Lower leg skin (tissue), 4 donors: ENCODE measurements at regions not wholly inside any gene's neighbourhood (a gene's known extent, or its start where the extent isn't known, plus 50 kb on each side); places are given as distances from the start of the nearest gene placed in this dataset.

Experiments used
- DNase-seq, 2 donors: peaks; one replicate each; pipeline ENCODE4 v3.0.0-alpha.2; 2019; ENCODE audit warnings: low spot score in 2 of 2
- H3K4me3 ChIP-seq: fragments of 200-600 bp; sonication (generic); 2 replicates; pipeline ENCODE4 v1.5.1; 2017; ENCODE audit warnings: mild to moderate bottlenecking, low read depth; ENCODE audit not compliant: poor library complexity, severe bottlenecking
- POLR2A ChIP-seq, 2 donors: fragments of 450-650 bp; IDR thresholded peaks; one replicate each; pipeline ENCODE4 v1.6.1; 2016 to 2017; ENCODE audit warnings: antibody characterized with exemption in 2 of 2, mild to moderate bottlenecking in 1 of 2, moderate library complexity in 1 of 2
- WGBS, 2 donors: methylation state at CpG; one replicate each; pipeline ENCODE4 v1.1.5; 2018; 5-methylcytosine and 5-hydroxymethylcytosine counted together
- intact Hi-C: fragments of 100-400 bp; cut with DNase I; formaldehyde crosslinking; loops from one replicate; pipeline ENCODE4 v1.15.0; 2023; ENCODE audit warnings: low total_unique reads
- TF ChIP-seq, protein P1 (sequence below), 3 donors: fragments of 450-650 bp; IDR thresholded peaks; one replicate each; pipeline ENCODE4 v1.5.1; 2016; ENCODE audit warnings: antibody characterized with exemption in 3 of 3, mild to moderate bottlenecking in 3 of 3, moderate library complexity in 2 of 3

DNA sequence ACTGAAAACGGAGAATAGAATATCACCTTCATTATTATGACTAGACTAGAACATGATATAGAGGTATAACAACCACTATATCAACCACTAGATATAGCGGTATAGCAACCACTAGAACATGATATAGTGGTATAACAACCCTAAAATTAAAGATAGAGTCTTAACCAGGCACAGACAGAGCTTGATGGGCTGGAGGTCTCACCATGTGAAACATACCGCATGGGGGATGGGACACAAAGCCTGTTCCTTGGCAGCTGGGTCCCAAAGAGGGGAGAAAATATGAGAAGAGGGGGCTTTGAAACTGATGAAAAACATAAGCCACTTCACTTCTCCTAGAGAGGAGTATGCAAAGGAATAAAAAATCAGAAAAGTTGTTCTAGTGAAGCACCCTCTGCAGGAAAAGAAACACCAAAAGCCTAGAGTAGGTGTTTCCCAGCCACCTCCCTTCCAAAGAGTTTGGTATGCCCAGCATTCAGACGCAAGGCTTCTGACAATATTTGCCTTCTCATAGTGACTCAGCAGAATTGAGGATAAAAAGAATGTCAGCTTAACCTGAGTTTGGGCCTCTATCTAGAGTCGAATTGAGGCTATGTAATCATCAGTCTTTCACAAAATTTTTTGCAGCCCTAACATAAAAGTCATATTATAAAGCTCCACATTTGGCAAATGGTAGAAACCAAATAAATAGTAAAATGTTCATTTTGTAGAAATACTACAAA lies 316.4 kb downstream of the NOVA1 start:
- TF ChIP-seq POLR2A (IDR thresholded peaks at IDR 0.05), result no peak
- TF ChIP-seq, protein P1, sequence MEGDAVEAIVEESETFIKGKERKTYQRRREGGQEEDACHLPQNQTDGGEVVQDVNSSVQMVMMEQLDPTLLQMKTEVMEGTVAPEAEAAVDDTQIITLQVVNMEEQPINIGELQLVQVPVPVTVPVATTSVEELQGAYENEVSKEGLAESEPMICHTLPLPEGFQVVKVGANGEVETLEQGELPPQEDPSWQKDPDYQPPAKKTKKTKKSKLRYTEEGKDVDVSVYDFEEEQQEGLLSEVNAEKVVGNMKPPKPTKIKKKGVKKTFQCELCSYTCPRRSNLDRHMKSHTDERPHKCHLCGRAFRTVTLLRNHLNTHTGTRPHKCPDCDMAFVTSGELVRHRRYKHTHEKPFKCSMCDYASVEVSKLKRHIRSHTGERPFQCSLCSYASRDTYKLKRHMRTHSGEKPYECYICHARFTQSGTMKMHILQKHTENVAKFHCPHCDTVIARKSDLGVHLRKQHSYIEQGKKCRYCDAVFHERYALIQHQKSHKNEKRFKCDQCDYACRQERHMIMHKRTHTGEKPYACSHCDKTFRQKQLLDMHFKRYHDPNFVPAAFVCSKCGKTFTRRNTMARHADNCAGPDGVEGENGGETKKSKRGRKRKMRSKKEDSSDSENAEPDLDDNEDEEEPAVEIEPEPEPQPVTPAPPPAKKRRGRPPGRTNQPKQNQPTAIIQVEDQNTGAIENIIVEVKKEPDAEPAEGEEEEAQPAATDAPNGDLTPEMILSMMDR (IDR thresholded peaks at IDR 0.05), result no peak
- 61 to 62% methylated on average over 5 of the region's 5 CpGs for WGBS, 2 donors
- no peak overlapping the region for H3K4me3 ChIP-seq
- DNase-seq, result no peak
- intact Hi-C loops, result no loop called here

DNA sequence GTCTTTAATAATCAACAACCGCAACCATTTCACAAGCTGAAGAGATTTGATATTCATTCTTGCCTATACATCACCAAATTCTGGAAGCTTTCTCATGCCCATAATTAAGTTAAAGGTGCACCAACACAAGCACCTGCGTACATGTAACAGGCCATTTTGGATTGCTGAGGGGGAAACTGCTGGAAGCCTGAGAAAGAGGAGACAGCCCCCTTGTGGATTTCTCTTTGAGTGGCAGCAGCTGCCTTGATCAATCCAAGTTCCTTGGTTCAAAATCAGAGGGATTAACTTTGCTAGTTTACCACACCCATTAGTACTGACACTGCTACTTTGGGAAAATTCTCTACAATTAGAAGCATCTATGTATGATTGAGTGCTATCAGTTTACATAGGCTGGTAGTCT lies 321.1 kb downstream of the NOVA1 start:
- no peak for DNase-seq
- no peak for TF ChIP-seq POLR2A (IDR thresholded peaks at IDR 0.05)
- TF ChIP-seq, protein P1 (IDR thresholded peaks at IDR 0.05), result no peak
- WGBS, 2 donors, result 86 to 92% methylated on average over 2 of the region's 2 CpGs
- no peak overlapping the region for H3K4me3 ChIP-seq
- intact Hi-C loops, result no loop called here

DNA sequence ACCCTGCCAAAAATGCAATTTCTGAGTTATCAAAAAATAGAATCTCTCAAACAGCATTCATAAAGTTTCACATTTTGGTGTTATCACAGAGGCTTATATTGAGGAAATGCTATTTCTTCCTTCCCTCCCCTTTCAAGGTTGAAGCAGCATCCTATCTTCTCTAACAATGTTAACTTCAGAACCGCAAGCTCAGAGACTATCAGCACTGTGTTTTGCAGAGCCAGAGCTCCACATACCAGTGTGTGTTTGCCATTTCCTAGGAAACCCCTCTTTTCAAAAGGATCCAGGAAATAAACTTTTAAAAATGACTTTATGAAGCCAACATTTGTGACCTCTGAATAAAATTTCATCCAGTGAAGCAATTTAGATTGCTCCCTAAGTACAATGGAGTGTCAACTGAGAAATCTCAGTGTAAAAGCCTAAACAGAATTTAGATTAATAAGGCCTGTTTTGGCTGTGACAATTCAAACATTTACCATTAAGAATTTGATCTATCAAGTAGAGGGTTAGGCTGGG lies 332.6 kb downstream of the NOVA1 start:
- WGBS, 2 donors, result 55 to 75% methylated on average over 1 of the region's 1 CpG
- intact Hi-C loops, result no loop called here
- H3K4me3 ChIP-seq, result no peak overlapping the region
- DNase-seq, result no peak
- TF ChIP-seq POLR2A (IDR thresholded peaks at IDR 0.05), result no peak
- TF ChIP-seq, protein P1 (IDR thresholded peaks at IDR 0.05), result no peak

DNA sequence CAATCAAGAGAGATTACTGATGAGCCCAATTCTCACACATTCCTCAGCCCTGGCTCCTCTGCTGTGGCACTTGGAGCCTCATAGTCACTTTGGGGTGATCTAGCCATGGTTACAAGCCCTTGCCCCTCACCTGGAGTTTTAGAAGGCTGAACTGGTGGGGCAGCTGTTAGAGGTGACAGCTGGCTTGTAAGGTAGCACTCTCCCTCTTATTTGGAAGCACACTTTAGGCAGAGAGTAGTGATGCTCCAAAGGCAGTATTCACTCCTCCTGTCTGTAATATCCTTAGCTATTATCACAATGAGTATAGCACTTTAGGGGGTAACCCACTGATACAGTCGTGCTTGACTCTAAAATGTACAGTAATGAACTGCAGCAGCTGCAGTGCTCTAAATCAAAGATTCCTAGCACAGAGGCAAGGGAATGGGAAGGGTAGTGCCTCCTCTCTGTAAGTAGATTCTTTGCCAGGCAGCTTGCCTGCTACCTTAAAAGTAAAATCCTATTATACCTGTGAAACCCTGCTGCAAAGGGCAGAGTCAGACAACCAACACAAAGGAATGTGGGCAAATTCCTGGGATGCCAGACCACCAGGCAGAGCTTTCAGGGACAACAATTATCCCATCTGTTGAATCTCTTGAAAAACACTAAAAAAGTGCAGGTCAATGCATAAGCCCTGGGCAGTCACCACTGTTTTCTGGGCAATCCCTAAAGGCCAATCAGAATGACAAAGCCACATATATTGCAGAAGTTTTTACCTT lies 336.3 kb downstream of the NOVA1 start:
- no peak overlapping the region for H3K4me3 ChIP-seq
- intact Hi-C loops, result no loop called here
- 42 to 61% methylated on average over 1 of the region's 1 CpG for WGBS, 2 donors
- TF ChIP-seq, protein P1 (IDR thresholded peaks at IDR 0.05), result no peak
- no peak for DNase-seq

DNA sequence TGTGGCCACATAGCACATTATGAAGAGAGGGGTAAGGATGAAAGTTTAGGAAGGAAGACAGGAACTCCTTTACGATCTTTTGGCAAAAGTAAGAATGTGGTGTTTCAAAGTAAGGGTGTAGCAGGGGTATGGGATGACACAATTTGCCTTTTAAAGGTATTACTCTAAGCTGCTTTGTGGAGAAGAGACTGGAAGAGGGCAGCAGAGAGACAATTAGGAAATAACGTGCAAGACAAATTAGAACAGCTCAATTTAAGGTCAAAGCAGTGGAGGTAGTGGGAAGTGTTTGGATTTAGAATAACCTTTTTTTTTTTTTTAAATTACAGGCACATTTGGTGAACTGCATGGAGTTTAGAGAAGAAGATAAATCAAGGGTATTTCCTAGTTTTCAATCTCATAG lies 342.6 kb downstream of the NOVA1 start:
- TF ChIP-seq, protein P1 (IDR thresholded peaks at IDR 0.05), result no peak
- no peak for TF ChIP-seq POLR2A (IDR thresholded peaks at IDR 0.05)

More for the DNA sequence above, 342.6 kb downstream of the NOVA1 start:
- 10 to 13% methylated on average over 2 of the region's 2 CpGs for WGBS, 2 donors
- H3K4me3 ChIP-seq, result no peak overlapping the region
- intact Hi-C loops, result no loop called here
- peak in 1 of 2 donors; percentile 15 for DNase-seq
